Activated effector memory CD4-positive, alpha-beta T cell treated with Interleukin-2 at 50 U/mL for 16 hours (primary cell): ENCODE measurements at regions not wholly inside any gene's neighbourhood (a gene's known extent, or its start where the extent isn't known, plus 50 kb on each side); places are given as distances from the start of the nearest gene placed in this dataset.

Experiments used
- DNase-seq: peaks from one replicate; pipeline ENCODE4 v3.0.0-alpha.2; 2020

DNA sequence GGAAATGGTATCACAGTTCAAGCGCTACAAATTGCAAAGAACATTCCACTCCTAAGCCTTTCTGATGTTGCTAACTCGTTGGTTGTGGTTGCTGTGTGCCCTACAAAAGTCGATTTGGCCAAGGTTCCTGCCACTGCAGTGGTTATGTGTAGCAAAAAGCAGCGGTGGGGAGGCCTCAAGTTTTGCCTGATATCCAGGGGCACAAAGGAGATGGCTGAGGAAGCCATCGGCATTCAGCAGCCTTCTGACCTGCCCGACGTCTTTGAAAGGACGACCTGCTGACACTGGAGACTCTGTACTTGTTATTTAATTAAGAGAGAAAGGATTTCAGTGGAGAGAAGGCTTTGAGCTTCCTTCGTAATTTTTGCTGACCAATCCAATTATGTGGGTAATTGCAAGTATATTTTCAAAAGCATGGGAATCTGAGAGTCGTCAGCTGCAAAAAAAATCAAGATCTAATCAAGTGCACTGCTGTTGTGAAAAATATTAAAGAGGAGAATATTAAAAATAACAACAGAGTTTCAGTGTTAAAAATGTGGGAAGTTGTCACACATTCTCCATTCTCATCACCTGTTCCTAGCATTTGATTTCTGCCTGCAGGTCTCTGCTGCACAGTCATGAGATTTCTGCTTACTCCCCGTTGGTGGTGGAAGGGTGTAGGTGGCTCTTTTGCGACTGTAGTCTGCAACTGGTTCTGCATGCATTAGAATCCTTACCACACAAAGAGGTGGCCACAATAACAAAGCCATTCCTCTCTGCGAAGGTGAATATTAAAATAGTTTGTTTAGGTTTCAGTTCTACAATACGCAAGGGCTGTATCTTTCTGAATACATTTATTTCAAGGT is 319.2 kb downstream of the IRX2 start:
- no peak for DNase-seq

DNA sequence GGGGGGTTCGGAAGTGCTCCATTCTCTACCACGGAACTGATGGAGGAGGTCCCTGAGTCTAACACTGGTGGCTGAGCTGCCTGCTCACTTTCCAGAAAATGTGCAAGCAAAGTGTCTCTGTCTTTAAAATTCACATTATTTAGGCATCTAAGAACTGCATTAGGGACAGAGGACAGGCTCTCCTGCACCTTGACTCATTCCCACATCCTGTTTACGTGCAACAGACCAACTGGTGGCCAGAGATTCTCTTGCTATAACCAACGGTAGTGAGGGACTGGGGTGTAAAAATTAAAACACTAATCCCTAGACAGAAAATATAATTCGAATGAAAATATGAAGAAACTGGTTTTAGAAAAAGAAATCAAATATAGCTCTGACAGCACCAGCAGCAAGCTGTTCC is 320.9 kb downstream of the IRX2 start:
- no peak for DNase-seq

DNA sequence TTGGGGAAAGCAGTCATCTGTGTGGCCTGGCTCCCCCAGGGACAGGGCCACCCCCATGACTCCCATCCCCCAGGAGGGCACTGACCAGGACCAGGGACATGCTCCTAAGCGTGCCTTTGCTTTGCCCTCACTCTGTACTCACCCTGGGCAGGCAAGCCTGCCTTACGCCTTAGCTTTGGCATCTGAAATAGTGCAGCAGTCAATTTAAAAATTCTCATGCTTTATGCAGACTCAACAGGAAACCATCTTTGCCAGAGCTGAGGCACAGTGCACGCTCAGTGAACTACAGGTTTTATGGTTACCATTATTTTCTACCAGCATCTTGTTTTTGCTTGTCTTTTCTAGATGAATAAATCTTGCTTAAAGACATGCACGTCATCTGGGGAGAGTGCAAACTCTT is 323.5 kb downstream of the IRX2 start:
- DNase-seq: no peak

DNA sequence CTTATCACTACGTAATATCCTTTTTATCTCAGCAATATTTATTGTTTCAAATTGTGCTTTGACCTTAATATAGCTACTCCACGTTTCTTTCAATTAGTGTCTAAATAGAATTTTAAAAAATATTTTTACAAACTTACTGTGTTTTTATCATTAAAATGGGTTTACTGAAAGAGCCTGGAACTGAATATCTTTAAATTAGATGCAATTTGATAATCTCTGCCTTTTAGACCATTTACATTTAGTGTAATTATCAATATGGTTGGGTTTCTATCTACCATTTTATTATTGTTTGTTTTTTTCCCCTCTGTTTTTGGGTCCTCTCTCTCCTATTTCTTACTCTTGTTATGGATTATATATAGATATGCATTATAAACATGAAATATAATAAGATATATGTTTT is 327.8 kb downstream of the IRX2 start:
- DNase-seq: no peak

DNA sequence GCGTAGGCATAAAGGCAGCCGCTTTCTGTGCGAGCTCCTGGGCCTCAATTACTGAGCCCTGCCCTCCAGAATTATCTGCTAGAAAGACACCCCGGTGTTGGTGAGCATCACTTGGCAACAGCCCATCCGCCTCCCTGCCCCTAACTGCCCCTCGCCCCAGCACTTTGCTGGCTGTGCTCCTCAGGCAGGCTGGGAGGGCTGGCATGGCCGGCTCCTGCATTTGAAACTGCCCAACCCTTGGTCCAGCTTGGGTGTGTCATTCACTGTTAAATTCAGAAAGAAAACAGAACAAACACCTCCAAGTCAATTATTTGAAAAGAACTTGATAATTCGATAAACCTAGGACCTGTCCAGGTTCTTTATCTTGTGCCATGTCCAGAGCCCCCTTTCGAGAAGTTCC is 334.2 kb downstream of the IRX2 start:
- no peak for DNase-seq

DNA sequence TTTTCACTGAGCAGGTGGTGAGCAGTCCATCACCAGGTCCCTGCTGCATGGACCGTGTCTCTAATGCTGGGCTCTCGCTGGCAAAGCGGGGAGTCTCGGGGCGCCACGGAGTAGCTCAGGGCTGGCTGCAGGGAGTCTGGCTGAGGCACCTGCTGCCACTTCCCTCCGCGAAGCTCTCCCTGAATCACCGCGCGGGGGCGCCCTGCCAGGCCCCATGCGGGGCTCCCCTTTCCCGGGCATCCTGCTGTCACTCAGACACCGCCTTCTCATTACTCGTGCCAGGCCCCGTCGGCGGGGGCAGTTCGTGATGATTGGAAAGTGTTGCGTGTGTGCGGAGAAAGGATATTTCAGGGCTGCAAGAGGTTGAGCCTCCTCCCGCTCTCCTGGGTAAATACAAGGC is 335.8 kb downstream of the IRX2 start:
- DNase-seq: no peak

DNA sequence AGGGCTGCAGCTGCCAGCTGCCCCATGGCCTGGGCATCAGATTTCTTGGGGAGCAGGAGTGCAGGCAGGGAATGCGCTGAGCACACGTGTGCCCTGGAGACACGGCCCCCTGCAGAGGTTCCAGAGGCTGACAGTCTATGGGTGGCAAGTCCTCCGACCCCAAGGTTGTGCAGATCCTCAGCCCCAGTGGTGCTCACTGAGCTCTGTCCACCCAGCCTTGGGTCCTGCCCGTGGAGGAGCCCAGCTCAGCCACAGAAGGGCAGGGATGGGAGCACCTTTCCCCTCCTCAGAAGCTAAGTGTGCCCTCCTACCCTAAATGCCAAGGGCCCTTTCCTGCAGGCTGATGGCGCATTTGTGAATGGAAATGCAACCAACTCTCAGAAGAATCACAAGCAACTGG is 341.0 kb downstream of the IRX2 start:
- DNase-seq: no peak

DNA sequence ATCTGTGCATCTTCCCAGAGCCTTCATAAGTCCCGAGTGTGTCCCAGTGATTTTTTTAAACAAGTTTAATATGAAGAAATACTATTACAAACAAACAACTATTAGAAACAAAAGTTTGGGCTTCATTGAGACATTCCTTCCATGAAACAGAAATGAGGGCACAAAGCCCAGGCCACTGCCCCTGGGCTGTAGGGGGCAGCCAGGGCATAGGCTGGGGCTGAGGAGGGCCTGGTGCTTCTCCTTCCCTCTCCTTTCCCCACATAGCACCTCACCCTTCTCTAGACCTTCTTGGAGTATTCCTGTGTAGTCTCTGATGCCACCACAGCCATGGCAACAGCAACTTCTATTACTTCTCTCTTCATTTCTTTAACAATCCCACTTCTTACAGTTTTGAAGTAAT is 348.2 kb downstream of the IRX2 start:
- DNase-seq: no peak

DNA sequence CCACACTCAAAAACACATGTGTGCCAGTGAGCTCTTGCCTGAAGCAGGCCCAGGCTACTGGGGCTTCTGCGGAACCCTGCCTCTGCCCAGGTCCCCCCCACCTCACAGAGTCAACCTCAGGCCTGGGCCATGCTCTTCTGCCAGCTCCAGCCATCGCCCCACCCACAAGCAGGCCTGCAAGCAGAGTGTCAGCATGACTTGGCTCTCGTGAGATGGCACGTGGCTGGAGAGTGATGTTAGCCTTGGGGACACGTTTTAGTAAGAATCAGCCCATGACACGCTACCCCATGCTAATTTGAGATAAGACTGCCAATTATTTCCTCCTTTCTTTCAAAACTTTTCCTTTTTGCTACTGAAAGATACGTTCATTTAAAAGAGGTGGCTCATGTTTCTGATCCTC is 351.7 kb downstream of the IRX2 start:
- DNase-seq: no peak

DNA sequence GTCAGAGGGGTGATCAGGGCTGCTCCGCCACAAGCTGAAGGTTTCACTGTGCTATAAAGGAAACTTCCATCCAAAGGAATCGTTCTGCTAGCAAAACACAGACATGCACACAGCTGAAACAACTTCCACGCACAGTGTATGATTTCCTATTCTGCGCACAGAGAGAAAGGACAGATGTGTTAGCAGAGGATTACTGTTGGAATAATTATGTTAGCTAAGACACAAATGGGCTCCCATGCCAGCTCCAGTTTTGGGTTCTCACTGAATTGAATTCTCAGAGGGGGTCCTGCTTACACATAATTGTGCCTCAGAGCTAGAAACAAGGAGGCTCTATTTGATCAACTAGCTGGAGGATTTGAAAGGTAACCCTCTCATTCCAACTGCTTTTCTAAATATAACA is 352.4 kb downstream of the IRX2 start:
- no peak for DNase-seq

DNA sequence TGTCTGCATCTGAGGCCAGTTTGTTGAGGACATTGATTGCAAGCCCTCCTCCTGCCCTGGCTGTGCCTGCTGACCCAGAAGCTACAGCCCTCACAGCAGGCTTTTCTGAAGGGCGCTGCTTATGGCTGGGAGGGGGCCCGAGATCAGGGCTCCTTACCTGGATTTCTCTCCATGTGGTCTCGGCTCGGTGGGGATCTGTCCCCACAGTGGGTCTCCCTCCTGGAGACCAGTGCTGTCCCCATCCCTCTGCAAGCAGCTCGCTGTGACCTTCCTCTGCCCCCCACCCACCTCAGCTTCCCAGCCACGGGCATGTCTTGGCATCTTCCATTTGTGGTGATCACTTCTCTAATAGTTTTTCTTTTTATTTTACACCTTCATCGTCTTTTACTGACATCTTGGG is 357.9 kb downstream of the IRX2 start:
- DNase-seq: no peak

DNA sequence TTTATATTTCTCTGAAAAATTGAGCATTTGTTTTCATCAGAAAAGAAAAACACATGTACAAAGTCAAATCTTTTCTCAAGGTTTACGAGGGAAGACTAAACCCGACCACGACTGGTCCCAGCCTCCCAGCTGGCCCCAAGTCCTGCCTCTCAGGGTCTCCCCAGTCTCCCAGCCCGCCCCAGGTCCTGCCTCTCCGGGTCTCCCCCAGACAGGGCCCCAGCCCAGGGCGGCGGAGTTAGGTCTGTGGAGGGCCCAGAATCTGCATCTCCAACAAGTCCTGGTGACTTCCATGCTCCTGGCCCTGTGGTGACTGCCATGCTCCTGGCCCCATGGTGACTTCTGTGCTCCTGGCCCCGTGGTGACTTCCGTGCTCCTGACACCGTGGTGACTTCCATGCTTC is 359.9 kb downstream of the IRX2 start:
- DNase-seq: no peak

DNA sequence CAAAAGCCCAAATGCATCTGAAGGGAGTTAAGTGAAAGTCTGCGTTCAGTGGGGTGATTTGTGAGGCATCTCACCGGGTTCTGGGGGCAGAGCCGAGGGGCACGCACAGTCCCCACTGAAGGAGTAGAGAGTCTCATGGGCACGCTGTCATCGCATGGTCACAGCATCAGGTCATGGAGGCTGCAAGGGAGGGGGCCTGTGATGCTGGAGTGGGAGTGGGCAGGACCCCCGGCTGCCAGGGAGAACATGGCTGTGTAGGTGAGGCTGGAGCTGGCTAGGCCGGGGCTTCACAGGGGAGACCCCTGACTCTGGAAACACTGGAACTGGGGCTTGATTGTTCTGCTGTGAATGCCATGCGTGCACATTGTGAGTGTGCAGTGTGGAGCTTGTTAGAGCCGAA is 360.5 kb downstream of the IRX2 start:
- DNase-seq: no peak

DNA sequence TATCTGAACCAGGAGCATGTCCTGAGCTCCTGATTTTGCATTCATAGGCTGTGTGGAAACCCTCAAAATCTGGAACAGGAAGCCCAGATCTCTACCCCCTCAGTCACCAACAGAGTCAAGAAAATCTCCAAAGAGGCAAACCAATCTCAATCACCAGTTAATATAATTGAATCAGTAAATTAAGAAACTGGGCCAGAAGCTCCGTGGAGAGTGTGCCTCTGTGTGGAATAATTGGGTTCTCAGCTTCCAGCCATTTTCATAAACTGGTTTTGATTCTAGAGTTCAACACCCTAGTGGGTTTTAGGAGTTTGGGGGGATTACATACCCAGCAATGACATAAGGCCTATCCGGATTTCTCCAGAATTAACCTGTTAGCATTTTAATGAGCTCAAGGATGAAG is 362.9 kb downstream of the IRX2 start:
- no peak for DNase-seq

DNA sequence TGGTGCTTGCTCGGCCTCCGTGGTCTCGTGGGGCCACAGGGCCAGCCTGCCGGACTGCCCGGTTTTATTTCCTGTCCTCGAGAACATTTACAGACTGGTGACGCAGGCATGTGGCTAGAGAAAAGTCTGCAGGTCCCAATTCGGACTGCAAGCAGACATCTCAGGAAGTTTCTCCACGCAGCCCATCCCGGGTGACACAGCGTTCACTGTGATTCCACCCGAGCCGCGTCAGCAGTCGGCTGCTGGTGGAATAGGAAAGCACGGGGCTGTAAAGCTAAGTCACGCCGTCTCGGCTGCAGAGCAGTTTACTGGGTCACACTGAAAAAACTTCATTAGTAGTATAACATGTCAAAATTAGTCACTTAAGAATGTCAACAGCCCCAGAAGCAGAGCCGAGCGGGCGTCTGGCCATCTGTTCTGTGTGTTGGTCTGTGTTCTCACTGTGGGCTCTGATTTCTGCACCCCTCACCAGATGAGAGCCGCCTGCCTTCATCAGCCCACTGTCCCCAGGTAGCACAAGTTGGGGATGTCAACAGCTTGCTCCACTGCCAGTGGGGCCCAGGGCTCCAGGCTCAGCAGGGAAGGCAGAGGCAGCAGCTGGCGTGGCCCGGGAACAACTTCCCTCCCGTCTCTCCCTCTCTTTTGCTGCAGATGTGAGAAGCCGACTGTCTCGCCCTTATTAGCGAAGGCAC is 363.7 kb downstream of the IRX2 start:
- DNase-seq: no peak

DNA sequence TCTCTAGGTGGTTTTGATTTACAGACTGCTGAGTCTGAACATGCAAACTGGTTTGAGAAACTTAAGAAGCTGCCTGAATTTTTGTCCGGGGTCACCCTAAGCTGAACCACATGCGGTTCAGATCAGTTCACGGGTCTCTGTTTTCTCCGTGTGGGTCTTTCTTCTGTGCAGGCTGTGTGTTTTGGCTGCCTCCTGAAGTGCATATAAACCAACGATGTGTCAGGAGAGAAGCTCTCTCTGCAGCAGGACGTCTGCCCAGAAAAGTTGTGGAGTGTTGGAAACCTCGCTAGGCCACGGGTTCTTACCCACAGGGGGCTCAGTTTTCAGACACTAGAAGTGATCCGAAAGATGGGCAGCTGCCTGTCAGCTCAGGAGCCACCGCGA is 364.2 kb downstream of the IRX2 start:
- DNase-seq: no peak

DNA sequence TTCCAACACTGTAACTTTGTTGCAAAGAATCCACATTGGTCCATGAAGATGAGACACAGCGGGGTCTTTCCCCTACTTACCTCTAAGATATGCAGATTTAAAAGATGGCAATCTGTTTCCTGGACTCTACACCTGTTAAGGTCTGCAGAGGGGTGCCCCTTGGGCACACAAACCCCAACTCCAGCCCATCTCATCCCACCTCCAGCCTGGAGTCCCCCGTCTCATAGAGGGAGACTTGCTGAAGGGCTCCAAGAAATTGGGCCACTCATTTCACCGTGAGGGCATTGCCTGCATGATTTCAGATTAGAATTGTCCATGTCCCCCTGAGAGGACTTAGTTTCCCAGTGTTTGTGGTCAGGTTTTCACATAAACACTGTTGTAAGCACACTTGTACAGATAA is 365.7 kb downstream of the IRX2 start:
- no peak for DNase-seq

DNA sequence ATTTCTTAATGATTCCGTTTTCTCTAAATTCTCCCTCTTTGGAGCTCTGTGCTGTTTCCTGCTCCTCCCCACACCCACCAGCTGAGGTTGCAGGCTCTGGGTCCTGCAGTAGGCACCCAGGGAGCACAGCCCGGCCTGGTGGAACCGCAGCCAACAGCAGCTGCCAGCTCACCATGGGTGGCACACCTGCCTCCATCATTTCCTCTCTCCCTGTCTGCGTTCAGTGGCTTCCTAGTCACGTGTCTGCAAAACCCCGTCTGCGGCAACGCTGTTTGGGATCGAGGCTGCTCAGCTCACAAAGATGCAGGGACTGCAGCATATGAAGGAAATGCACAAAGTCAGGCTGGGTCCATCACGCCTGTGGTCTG is 367.8 kb downstream of the IRX2 start:
- no peak for DNase-seq

DNA sequence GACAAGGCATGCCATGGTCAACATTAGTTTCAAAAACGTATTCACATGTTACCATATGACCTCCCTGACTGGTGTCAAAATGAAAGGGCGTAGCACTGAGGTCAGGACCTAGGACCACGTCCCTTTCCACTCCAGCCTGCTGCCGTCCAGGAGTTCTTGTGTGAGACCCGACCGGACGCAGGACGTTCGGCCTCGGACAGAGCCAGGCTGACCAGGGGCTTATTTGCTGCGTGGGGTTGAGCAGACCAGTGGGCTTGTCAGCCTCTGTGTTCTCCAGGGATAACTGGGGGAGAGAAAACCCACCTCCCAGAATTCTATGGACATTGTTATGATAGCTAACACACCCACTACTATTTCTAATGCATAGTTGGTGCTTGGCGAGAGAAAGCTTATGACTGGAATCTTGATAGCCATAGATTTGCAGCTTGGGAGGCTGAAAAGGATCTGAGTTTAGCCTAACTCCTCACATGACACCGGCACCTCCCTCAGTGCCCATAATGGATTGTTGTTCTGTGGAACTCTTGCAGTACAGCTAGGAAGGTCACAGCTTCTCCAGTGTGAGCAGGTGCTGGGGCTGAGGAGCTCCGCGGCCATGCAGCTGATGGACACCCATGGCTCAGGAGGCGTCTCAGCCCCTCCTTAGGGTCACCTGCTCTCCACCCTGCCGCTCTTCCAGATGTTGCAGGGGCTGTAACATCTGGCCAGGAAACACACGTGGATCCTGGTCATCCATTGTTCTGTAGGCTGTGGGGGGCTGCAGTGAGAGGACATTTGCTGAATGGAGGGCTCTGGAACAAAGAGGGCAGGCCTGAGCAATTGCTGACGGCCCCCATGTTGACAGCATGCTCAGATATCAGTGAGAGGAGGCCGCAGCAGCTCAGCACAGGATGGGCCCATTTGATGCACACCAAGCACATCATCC is 368.4 kb downstream of the IRX2 start:
- DNase-seq: no peak

DNA sequence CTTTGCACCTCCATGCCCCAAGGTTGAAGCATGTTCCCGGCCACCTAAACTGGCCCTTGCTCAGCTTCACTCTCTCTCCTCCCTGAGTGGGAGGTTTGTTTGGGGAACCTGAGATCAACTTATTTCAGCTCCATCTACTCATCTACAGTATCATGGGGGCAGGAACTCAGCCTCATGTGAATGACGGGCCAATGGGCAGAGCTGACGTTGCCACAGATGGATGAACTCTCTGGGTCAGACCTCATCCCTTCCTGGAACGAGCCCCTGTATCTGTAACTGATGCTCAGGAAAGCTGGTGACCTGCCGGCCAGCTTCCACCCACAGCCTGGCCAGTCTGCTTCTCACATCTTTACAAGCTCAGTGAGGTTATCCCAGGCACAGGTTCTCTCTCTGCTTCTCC is 369.6 kb downstream of the IRX2 start:
- DNase-seq: no peak

DNA sequence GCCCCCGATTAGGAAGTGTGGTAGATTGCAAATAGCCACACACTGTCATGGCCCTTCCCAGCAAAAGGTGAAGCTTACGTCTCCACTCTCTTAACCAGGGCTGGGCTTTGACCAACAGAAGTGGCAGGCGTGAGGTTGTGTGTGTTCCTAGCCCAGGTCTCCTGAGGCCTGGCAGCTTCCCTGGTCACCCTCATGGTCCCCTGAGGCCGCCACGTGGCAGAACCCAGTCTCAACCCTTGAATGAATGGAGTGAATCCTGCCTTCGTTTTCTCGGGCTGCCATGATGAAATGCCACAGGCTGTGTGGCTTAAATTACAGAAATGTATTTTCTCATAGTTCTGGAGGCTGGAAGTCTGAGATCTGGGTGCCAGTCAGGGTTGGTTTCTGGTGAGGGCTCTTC is 370.4 kb downstream of the IRX2 start:
- DNase-seq: no peak

DNA sequence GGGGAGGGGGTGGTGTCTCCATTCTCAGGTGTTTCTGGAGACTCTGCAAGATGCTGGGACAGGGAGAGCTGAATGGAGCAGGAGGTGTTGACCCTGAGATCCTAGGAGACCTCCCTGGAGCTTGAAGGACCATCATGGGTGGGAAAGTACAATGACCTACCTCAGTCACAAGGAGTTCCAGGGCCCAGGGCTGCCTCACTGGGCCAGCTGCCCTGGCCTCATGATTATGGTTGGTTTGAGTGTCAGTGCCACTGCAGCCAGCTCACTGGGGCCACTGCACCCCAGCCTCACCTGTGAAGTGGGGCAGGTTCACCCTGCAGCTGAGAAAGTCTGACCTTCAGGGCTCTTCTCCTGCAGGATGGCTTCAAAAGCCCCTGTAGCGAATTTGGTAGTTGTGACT is 372.5 kb downstream of the IRX2 start:
- no peak for DNase-seq

DNA sequence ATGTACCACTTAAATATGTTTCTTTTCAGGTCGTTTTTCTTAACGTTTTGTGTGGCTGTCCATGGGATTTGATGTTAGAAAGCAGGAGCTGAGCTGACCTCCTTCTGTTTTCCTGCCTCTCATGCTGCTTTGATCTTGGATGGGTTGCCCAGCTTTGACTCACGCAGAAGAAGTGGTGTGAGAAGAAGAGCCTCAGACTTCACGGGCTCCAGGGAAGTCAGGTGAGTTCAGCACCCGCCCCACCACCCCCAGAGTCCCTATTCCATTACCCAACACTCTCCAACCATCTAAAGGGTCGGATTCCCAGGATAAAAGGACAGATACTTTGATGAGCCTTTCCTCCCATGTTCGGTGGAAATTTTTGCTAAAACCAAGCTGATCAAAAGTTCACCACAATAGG is 373.4 kb downstream of the IRX2 start:
- DNase-seq: no peak

DNA sequence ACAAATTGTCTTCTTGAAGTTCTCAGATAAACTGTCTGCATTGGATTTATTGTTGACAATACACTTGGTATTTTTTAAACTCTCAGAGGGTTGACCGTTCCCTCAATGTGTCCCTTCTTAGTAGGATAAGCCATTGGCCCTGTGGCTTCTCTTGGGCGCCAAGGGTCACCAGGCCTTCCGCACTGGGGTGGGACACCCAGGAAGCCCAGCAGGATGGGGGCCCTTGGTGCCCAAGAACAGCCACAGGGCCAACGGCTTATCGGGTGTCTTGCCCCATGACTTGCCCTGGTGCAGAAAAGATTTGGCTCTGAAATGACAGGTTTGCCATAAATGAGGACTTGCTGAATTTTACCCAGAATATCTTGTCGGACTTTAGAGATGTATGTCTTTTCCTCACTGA is 375.0 kb downstream of the IRX2 start:
- DNase-seq: no peak
